ENCODE measurements at regions not wholly inside any gene's neighbourhood (a gene's known extent, or its start where the extent isn't known, plus 50 kb on each side); places are given as distances from the start of the nearest gene placed in this dataset.

DNA sequence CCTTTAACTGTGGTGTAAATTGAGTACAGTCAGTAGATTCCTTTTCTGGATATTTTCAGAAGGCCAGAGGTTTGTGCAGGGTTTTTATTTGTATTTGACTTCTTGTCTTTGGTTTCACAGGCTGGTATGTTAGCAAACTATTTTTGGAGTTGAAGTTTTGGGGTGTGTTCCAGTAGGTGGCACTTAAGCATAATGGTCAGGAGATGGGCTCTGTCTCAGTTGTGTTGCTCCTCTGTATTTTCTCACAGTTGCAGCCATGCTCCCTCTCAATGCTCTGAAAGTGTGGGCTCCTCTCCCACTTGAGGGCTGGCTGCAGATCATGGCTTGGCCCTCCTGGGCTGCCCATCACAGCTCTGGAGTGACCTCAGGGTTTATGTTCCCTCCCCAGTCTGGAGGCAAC lies 267.0 kb upstream of the PCSK5 start:
- H3K4me1 ChIP-seq (ENCODE audit: control insufficient read depth, insufficient read depth, low read length), result no peaks in the 10 kb centered on the region
- no TSS peak for BruUV-seq (replicated peaks)
- no peaks in the 10 kb centered on the region for H3K27me3 ChIP-seq (ENCODE audit: control insufficient read depth, insufficient read depth, low read length)
- no peak for ATAC-seq
- H3K27ac ChIP-seq (ENCODE audit: low read length), result no peak overlapping the region
- in situ Hi-C loops (cut with HindIII; ENCODE audit: low pct_unique_long_range_greater_than_20kb, low sequenced_read_pairs) (no loop called here), intact Hi-C loops (cut with micrococcal nuclease; ENCODE audit: unreplicated experiment) (no loop called here)
- TF ChIP-seq SIN3A (IDR thresholded peaks at IDR 0.05; ENCODE audit: borderline replicate concordance, insufficient read depth, low read depth, low read length) (no peak), POLR2AphosphoS5 (IDR thresholded peaks at IDR 0.05; ENCODE audit: low read depth, low read length) (no peak), TCF7L2 (IDR thresholded peaks at IDR 0.05; ENCODE audit: low read depth, low read length) (no peak)
- TF ChIP-seq, protein P1, sequence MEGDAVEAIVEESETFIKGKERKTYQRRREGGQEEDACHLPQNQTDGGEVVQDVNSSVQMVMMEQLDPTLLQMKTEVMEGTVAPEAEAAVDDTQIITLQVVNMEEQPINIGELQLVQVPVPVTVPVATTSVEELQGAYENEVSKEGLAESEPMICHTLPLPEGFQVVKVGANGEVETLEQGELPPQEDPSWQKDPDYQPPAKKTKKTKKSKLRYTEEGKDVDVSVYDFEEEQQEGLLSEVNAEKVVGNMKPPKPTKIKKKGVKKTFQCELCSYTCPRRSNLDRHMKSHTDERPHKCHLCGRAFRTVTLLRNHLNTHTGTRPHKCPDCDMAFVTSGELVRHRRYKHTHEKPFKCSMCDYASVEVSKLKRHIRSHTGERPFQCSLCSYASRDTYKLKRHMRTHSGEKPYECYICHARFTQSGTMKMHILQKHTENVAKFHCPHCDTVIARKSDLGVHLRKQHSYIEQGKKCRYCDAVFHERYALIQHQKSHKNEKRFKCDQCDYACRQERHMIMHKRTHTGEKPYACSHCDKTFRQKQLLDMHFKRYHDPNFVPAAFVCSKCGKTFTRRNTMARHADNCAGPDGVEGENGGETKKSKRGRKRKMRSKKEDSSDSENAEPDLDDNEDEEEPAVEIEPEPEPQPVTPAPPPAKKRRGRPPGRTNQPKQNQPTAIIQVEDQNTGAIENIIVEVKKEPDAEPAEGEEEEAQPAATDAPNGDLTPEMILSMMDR (IDR thresholded peaks at IDR 0.05), result no peak
- TF ChIP-seq, protein P2, sequence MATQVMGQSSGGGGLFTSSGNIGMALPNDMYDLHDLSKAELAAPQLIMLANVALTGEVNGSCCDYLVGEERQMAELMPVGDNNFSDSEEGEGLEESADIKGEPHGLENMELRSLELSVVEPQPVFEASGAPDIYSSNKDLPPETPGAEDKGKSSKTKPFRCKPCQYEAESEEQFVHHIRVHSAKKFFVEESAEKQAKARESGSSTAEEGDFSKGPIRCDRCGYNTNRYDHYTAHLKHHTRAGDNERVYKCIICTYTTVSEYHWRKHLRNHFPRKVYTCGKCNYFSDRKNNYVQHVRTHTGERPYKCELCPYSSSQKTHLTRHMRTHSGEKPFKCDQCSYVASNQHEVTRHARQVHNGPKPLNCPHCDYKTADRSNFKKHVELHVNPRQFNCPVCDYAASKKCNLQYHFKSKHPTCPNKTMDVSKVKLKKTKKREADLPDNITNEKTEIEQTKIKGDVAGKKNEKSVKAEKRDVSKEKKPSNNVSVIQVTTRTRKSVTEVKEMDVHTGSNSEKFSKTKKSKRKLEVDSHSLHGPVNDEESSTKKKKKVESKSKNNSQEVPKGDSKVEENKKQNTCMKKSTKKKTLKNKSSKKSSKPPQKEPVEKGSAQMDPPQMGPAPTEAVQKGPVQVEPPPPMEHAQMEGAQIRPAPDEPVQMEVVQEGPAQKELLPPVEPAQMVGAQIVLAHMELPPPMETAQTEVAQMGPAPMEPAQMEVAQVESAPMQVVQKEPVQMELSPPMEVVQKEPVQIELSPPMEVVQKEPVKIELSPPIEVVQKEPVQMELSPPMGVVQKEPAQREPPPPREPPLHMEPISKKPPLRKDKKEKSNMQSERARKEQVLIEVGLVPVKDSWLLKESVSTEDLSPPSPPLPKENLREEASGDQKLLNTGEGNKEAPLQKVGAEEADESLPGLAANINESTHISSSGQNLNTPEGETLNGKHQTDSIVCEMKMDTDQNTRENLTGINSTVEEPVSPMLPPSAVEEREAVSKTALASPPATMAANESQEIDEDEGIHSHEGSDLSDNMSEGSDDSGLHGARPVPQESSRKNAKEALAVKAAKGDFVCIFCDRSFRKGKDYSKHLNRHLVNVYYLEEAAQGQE (IDR thresholded peaks at IDR 0.05; ENCODE audit: insufficient read depth in 1 of 2, low read depth in 2 of 2, low read length in 1 of 2), result no peak
- no peak overlapping the region for H3K4me3 ChIP-seq (ENCODE audit: low read depth in 2 of 2, low read length in 2 of 2)
- ChIA-PET POLR2A (no interaction called here), CTCF (no interaction called here)
- no peaks in the 10 kb centered on the region for H3K36me3 ChIP-seq (ENCODE audit: control insufficient read depth, insufficient read depth, low read length)
- DNase-seq (ENCODE audit: low read depth, low spot score), result no peak
- H3K9me3 ChIP-seq (ENCODE audit: control insufficient read depth, insufficient read depth, low read depth, low read length), result no peaks in the 10 kb centered on the region

DNA sequence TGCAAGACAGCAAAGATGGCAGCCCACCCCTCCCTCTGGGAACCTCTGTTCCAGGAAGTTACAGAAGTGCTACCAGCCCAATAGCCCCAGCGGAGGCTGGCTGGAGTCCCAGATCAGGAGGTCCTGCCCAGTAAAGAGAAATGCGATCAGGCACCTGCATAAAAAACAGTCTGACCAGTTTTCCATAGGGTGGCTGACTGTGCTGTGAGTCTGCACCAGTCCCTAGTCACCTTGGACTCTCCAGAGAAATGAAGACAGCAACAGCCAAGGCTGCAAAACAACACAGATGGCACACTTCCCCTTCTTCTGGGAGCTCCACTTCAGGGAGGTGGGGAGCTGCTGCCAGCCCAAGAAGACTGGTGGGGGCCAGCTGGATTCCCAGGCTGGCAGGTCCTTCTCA lies 265.5 kb upstream of the PCSK5 start:
- DNase-seq (ENCODE audit: low read depth, low spot score) (no peak), ATAC-seq (no peak)
- Histone ChIP-seq H3K36me3 (ENCODE audit: control insufficient read depth, insufficient read depth, low read length) (no peaks in the 10 kb centered on the region), H3K27ac (ENCODE audit: low read length) (no peak overlapping the region), H3K27me3 (ENCODE audit: control insufficient read depth, insufficient read depth, low read length) (no peaks in the 10 kb centered on the region), H3K9me3 (ENCODE audit: control insufficient read depth, insufficient read depth, low read depth, low read length) (no peaks in the 10 kb centered on the region), H3K4me3 (ENCODE audit: low read depth in 2 of 2, low read length in 2 of 2) (no peak overlapping the region), H3K4me1 (ENCODE audit: control insufficient read depth, insufficient read depth, low read length) (no peaks in the 10 kb centered on the region)
- TF ChIP-seq, protein P1 (IDR thresholded peaks at IDR 0.05), result no peak
- TF ChIP-seq, protein P2 (IDR thresholded peaks at IDR 0.05; ENCODE audit: insufficient read depth in 1 of 2, low read depth in 2 of 2, low read length in 1 of 2), result no peak
- TF ChIP-seq TCF7L2 (IDR thresholded peaks at IDR 0.05; ENCODE audit: low read depth, low read length) (no peak), POLR2AphosphoS5 (IDR thresholded peaks at IDR 0.05; ENCODE audit: low read depth, low read length) (no peak), SIN3A (IDR thresholded peaks at IDR 0.05; ENCODE audit: borderline replicate concordance, insufficient read depth, low read depth, low read length) (no peak)
- BruUV-seq (replicated peaks), result no TSS peak
- ChIA-PET CTCF (no interaction called here), POLR2A (no interaction called here)
- intact Hi-C loops (cut with micrococcal nuclease; ENCODE audit: unreplicated experiment), result no loop called here
- in situ Hi-C loops (cut with HindIII; ENCODE audit: low pct_unique_long_range_greater_than_20kb, low sequenced_read_pairs), result no loop called here
